HT-29 (cell line): ENCODE measurements at regions not wholly inside any gene's neighbourhood (a gene's known extent, or its start where the extent isn't known, plus 50 kb on each side); places are given as distances from the start of the nearest gene placed in this dataset.
A peak's percentile ranks its signal among the peaks of the same experiment; 100 is the strongest.
"Not testable (repeated sequence)": the region's sequence is repeated elsewhere in the genome, so short reads cannot be mapped to it uniquely, and the experiment has no call there.

Source experiments
- DNase-seq: peaks from one replicate; pipeline ENCODE4 v3.0.0-alpha.2; 2015; ENCODE audit warnings: low spot score

- DNase-seq: no peak
Measured at GRCh38 chr2:242065426-242065825, 195.9 kb downstream of the RTP5 start.

GRCh38 chr2:242069018-242069417, 199.5 kb downstream of the RTP5 start:
- no peak for DNase-seq

- DNase-seq: peak; percentile 4
Measured at GRCh38 chr2:242069938-242070395, 200.4 kb downstream of the RTP5 start.

GRCh38 chr2:242070726-242071125, 201.2 kb downstream of the RTP5 start:
- not testable (repeated sequence) for DNase-seq

GRCh38 chr2:242071377-242071776, 201.8 kb downstream of the RTP5 start:
- DNase-seq: not testable (repeated sequence)

GRCh38 chr2:242071936-242072335, 202.4 kb downstream of the RTP5 start:
- DNase-seq: not testable (repeated sequence)

GRCh38 chr2:242075168-242075567, 205.6 kb downstream of the RTP5 start:
- DNase-seq: no peak

- no peak for DNase-seq
Measured at GRCh38 chr2:242075696-242076095, 206.2 kb downstream of the RTP5 start.

- not testable (repeated sequence) for DNase-seq
Measured at GRCh38 chr2:242076184-242076583, 206.7 kb downstream of the RTP5 start.

- not testable (repeated sequence) for DNase-seq
Measured at GRCh38 chr2:242078426-242078825, 208.9 kb downstream of the RTP5 start.

- not testable (repeated sequence) for DNase-seq
Measured at GRCh38 chr2:242079792-242080191, 210.3 kb downstream of the RTP5 start.

- not testable (repeated sequence) for DNase-seq
Measured at GRCh38 chr2:242080575-242081214, 211.2 kb downstream of the RTP5 start.

GRCh38 chr2:242084034-242084433, 214.5 kb downstream of the RTP5 start:
- DNase-seq: not testable (repeated sequence)

GRCh38 chr2:242085024-242085674, 215.6 kb downstream of the RTP5 start:
- DNase-seq: not testable (repeated sequence)

GRCh38 chr2:242085941-242086621, 216.6 kb downstream of the RTP5 start:
- DNase-seq: peak; percentile 2

GRCh38 chr2:242088044-242088443, 218.5 kb downstream of the RTP5 start:
- not testable (repeated sequence) for DNase-seq

GRCh38 chr2:242088471-242089212, 219.1 kb downstream of the RTP5 start:
- DNase-seq: peak; percentile 84

GRCh38 chr2:242089213-242089549, 219.7 kb downstream of the RTP5 start:
- not testable (repeated sequence) for DNase-seq

- not testable (repeated sequence) for DNase-seq
Measured at GRCh38 chr2:242097278-242097677, 227.7 kb downstream of the RTP5 start.

- DNase-seq: no peak
Measured at GRCh38 chr2:242098034-242098433, 228.5 kb downstream of the RTP5 start.

GRCh38 chr2:242098445-242099128, 229.1 kb downstream of the RTP5 start:
- DNase-seq: no peak
